HG03442 (cell line): ENCODE measurements at regions not wholly inside any gene's neighbourhood (a gene's known extent, or its start where the extent isn't known, plus 50 kb on each side); places are given as distances from the start of the nearest gene placed in this dataset.
A peak's percentile ranks its signal among the peaks of the same experiment; 100 is the strongest.

Source experiments
- ATAC-seq: cut with Tn5 transposase; IDR thresholded peaks from one replicate; pipeline ENCODE4 v1.9.1; 2021; ENCODE audit warnings: mild to moderate bottlenecking, moderate library complexity; ENCODE audit not compliant: unreplicated experiment

GRCh38 chr6:99867026-99867425 lies 127.0 kb downstream of the MCHR2 start:
- ATAC-seq = no peak

GRCh38 chr6:99868074-99868702 lies 125.8 kb downstream of the MCHR2 start:
- peak; percentile 95 for ATAC-seq
